LoVo (cell line): ENCODE measurements at regions not wholly inside any gene's neighbourhood (a gene's known extent, or its start where the extent isn't known, plus 50 kb on each side); places are given as distances from the start of the nearest gene placed in this dataset.
"Not testable (repeated sequence)": the region's sequence is repeated elsewhere in the genome, so short reads cannot be mapped to it uniquely, and the experiment has no call there.

Experiments used
- DNase-seq: peaks from one replicate; pipeline ENCODE4 v3.0.0-alpha.2; 2016; ENCODE audit warnings: low spot score

DNA sequence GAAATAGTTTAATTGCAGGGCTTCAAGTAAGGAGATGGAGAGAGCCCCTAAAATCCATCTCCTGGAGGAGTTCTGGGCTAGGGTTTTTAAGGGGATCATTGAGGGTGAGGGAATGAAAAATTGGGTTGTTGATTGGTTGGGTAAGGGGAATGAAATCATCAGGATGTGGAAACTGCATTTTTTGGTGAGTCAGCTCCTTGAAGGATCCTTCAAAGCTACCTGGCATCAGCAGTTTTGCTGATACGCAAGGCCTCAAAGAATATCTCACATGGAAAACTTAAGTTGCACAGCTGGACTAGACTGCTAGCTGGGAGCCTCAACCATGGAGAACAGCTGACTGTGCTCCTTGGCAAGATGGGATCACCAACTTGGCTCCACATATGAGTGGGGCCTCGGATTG, 136.7 kb downstream of the FGF10 start:
- DNase-seq = no peak

GRCh38 chr5:44246986-44247385, 142.2 kb downstream of the FGF10 start:
- no peak for DNase-seq

DNA sequence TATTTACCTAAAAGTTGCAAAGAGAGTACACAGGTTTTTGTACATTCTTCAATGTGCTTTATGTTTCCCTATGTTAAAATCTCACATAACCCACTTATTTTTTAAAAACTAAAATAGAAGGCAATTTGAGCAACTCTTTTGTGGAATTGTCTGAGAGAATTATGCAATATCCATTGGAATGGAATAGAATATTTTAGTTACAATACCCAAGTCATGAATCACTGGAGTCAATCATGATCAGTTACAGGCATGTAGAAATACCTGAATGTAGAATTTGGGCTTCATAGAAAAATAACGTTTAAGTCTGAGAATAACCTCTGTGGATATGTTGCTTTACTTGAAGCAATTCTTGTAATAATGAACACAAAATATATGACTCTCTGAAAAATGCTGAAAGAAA, 143.3 kb downstream of the FGF10 start:
- no peak for DNase-seq

- no peak for DNase-seq
These were observed 146.4 kb downstream of the FGF10 start for GRCh38 chr5:44242791-44243190.

- DNase-seq = no peak
These were observed 153.2 kb downstream of the FGF10 start for GRCh38 chr5:44236040-44236439.

DNA sequence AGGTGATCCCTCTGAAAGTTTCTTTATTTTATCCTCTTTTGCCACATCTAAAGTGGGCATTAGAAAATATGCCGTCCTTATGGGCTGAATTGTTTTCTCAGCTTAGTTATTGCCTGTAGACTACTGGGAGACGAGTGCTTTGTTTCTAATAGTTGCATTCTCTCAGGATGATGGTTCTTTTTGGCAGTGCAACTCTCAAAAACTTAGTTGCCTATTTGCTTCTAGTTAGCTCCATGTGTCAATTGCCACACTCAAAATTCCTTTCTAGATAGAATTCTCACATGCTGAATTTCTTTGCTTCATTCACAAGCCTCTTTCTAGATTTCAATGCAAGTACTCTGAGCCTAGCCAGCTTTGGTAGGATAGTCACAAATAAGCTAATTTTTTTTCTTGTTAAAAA, 155.5 kb downstream of the FGF10 start:
- DNase-seq = no peak

GRCh38 chr5:44225231-44226160, 163.7 kb downstream of the FGF10 start:
- DNase-seq = no peak

- DNase-seq = no peak
These were observed 189.8 kb downstream of the FGF10 start for GRCh38 chr5:44199408-44199807.

- no peak for DNase-seq
These were observed 200.0 kb downstream of the FGF10 start for GRCh38 chr5:44189255-44189654.

- no peak for DNase-seq
These were observed 201.2 kb downstream of the FGF10 start for GRCh38 chr5:44187973-44188372.

DNA sequence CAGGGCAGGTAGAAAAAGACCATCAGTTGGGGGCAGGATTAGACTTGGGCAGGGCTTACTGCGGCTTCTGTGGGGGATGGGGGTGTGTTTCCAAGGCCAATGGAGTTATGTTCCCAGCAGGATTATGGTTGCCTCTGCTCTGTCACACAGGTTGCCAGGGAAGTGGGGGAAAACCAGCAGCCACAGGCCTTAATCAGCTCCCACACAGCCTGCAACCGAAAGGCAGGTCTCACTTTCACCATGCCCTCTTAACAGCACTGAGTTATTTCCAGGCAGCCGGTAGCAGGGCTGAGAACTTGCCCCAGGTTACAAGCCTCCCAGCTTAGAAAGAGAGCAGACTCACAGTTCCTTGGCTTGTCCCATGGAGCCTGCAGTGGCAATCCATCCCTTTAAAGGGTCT, 205.5 kb downstream of the FGF10 start:
- no peak for DNase-seq

DNA sequence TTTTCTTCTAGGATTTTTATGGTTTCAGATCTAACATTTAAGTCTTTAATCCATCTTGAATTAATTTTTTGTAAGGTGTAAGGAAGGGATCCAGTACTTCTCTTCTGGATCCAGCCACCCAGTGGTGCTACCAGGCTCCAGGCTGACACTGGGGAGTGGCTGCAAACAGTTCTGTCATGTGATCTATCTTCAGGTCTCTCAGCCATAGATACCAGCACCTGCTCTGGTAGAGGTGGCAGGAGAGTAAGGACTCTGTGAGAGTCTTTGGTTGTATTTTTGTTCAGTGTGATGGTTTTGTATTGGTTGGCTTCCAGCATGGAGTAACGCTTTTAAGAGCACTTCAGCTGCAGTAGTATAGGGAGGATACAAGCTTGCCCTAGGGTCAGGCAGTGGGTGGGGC, 205.9 kb downstream of the FGF10 start:
- DNase-seq = no peak

DNA sequence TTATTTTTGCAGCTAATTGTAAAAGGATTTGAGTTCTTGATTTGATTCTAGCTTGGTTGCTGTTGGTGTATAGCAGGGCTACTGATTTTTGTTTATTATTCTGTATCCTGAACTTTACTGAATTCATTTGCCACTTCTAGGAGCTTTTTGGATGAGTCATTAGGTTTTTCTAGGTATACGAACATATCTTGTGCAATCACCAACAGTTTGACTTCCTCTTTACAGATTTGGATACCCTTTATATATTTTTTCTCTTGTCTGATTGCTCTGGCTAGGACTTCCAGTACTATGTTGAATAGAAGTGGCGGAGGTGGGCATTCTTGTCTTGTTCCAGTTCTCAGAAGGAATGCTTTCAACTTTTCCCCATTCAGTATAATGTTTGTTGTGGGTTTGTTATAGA, 210.8 kb downstream of the FGF10 start:
- no peak for DNase-seq

- DNase-seq = no peak
These were observed 221.7 kb downstream of the FGF10 start for GRCh38 chr5:44167540-44167939.

DNA sequence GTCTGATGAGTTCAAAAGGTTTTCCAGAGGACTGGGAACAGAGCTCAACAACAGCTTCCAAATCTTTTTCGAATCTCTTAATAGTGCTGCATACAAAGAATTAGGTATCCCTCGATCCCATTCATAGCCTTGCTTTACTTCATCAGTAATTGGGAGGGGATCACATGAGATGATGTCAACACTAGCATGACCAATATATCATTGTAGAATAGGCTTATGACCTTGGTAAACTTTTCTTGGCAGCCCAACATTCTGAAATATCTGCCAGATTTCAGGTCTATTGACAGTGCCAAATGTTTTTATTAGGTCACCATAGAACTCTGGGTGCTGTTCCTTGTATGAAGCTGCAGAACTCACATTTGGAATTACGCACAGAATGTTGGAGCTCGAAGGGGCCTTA, 228.9 kb downstream of the FGF10 start:
- DNase-seq = no peak

GRCh38 chr5:44150075-44150723, 239.0 kb downstream of the FGF10 start:
- no peak for DNase-seq

DNA sequence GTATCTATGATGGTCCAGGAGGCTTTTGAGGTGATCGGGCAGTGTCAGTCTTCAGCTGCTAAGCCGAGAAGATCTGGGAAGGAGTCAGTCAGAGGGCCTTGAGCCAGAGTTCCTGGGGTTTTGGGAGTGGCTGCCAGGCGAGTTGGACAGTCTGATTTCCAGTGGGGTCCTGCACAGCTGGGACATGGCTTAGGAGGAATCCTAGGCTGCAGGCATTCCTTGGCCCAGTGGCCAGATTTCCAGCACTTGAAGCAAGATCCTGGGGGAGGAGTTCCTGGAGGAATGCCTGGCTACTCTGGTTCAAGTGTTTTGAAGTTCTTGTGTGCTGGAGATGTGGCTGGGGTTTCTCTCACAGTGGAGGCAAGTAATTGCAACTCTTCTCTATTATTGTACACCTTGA, 271.3 kb downstream of the FGF10 start:
- peak; percentile 26 for DNase-seq

DNA sequence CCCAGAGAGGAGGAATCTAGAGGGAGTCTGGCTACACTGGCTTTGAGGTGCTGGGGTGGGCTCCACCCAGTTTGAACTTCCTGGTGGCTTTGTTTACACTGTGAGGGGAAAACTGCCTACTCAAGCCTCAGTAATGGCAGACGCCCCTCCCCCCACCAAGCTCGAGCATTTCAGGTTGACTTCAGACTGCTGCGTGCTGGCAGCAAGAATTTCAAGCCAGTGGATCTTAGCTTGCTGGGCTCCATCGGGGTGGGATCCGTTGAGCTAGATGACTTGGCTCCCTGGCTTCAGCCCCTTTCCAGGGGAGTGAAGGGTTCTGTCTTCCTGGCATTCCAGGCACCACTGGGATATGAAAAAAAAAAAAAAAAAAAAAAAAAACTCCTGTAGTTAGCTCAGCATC, 281.0 kb downstream of the FGF10 start:
- not testable (repeated sequence) for DNase-seq

- DNase-seq = no peak
These were observed 289.6 kb downstream of the FGF10 start for GRCh38 chr5:44099643-44100042.

GRCh38 chr5:44089424-44090144, 299.6 kb downstream of the FGF10 start:
- DNase-seq = no peak

DNA sequence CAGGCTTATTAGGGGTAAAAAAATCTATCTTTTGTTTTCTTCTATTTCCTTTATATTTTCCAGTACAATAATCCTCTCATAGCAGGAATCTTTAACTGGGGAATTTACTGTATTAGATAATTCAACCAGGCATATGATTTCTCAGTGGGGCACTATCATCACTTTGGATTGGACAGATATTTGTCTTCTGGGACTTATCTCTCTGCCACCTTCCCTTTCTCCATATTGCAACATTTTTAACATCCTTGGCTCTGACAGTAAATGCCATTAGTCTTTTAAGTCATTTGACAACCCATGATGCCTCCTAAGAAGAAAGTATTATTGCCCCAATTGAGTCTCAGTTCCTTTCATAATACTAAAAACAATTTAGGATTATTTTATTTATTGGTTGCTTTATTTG, 304.1 kb downstream of the FGF10 start:
- DNase-seq = no peak

DNA sequence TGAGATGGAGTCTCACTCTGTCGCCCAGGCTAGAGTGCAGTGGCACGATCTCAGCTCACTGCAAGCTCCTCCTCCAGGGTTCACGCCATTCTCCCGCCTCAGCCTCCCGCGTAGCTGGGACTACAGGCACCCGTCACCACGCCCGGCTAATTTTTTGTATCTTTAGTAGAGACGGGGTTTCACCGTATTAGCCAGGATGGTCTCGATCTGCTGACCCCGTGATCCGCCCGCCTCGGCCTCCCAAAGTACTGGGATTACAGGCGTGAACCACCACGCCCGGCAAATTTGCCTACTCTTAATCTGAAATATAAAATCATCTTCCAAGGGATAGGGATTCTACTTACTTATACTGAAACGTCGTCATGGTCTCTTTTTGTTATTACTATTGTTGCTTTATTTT, 314.7 kb downstream of the FGF10 start:
- DNase-seq = not testable (repeated sequence)

- DNase-seq = no peak
These were observed 337.6 kb downstream of the FGF10 start for GRCh38 chr5:44051591-44051990.
